Suprapubic skin (tissue), 4 donors: ENCODE measurements at regions not wholly inside any gene's neighbourhood (a gene's known extent, or its start where the extent isn't known, plus 50 kb on each side); places are given as distances from the start of the nearest gene placed in this dataset.

Experiments used
- CTCF ChIP-seq, 2 donors: fragments of 200-600 bp in 1 of 2; fragments of 450-650 bp in 1 of 2; sonication (generic) in 1 of 2; IDR thresholded peaks; one replicate each; pipeline ENCODE4 v1.5.1; 2016 to 2019; ENCODE audit warnings: antibody characterized with exemption in 2 of 2, mild to moderate bottlenecking in 1 of 2, moderate library complexity in 1 of 2
- EP300 ChIP-seq: sonication (generic); formaldehyde crosslinking; IDR thresholded peaks from one replicate; pipeline ENCODE4 v1.6.1; 2017; ENCODE audit warnings: antibody characterized with exemption
- POLR2A ChIP-seq, 2 donors: fragments of 450-650 bp; IDR thresholded peaks; one replicate each; pipeline ENCODE4 v1.6.1; 2017; ENCODE audit warnings: antibody characterized with exemption in 2 of 2, mild to moderate bottlenecking in 2 of 2, moderate library complexity in 2 of 2
- POLR2AphosphoS5 ChIP-seq, 3 donors: sonication (generic); formaldehyde crosslinking; IDR thresholded peaks; one replicate each; pipeline ENCODE4 v1.6.1; 2017; ENCODE audit warnings: antibody characterized with exemption in 3 of 3

GRCh38 chr16:9479008-9479407 lies 387.6 kb downstream of the HAPSTR1 start:
- no peak for TF ChIP-seq CTCF (IDR thresholded peaks at IDR 0.05)
- no peak for TF ChIP-seq POLR2AphosphoS5 (IDR thresholded peaks at IDR 0.05)
- no peak for TF ChIP-seq POLR2A (IDR thresholded peaks at IDR 0.05)
- no peak for TF ChIP-seq EP300
